Activated CD4-positive, alpha-beta T cell treated with anti-CD3 and anti-CD28 coated beads, Interleukin-2, amount 50 U/mL, for 16 hours (primary cell): ENCODE measurements at regions not wholly inside any gene's neighbourhood (a gene's known extent, or its start where the extent isn't known, plus 50 kb on each side); places are given as distances from the start of the nearest gene placed in this dataset.

Experiments
- DNase-seq: peaks from one replicate; pipeline ENCODE4 v3.0.0-alpha.2; 2020

- no peak for DNase-seq
These were observed 123.8 kb upstream of the RTL1 start for GRCh38 chr14:101027291-101027690.

- DNase-seq: no peak
These were observed 124.4 kb upstream of the RTL1 start for GRCh38 chr14:101027966-101028365.

- no peak for DNase-seq
These were observed 125.6 kb upstream of the RTL1 start for GRCh38 chr14:101028971-101029667.

GRCh38 chr14:101029668-101030290 is 126.3 kb upstream of the RTL1 start:
- DNase-seq: no peak

GRCh38 chr14:101030586-101030985 is 127.1 kb upstream of the RTL1 start:
- DNase-seq: no peak

GRCh38 chr14:101031186-101031585 is 127.7 kb upstream of the RTL1 start:
- no peak for DNase-seq

- no peak for DNase-seq
These were observed 128.2 kb upstream of the RTL1 start for GRCh38 chr14:101031721-101032120.

GRCh38 chr14:101032433-101032832 is 128.9 kb upstream of the RTL1 start:
- no peak for DNase-seq

GRCh38 chr14:101033006-101033405 is 129.5 kb upstream of the RTL1 start:
- no peak for DNase-seq

GRCh38 chr14:101033446-101034165 is 130.1 kb upstream of the RTL1 start:
- no peak for DNase-seq

GRCh38 chr14:101034986-101035385 is 131.5 kb upstream of the RTL1 start:
- DNase-seq: no peak

- no peak for DNase-seq
These were observed 132.1 kb upstream of the RTL1 start for GRCh38 chr14:101035466-101036225.

- no peak for DNase-seq
These were observed 133.7 kb upstream of the RTL1 start for GRCh38 chr14:101037021-101037817.

- DNase-seq: no peak
These were observed 135.7 kb upstream of the RTL1 start for GRCh38 chr14:101039031-101039754.

- no peak for DNase-seq
These were observed 136.2 kb upstream of the RTL1 start for GRCh38 chr14:101039755-101040138.

- no peak for DNase-seq
These were observed 137.3 kb upstream of the RTL1 start for GRCh38 chr14:101040538-101041442.

- no peak for DNase-seq
These were observed 140.4 kb upstream of the RTL1 start for GRCh38 chr14:101043891-101044290.

- no peak for DNase-seq
These were observed 141.2 kb upstream of the RTL1 start for GRCh38 chr14:101044741-101045140.

- DNase-seq: no peak
These were observed 142.0 kb upstream of the RTL1 start for GRCh38 chr14:101045511-101045910.

GRCh38 chr14:101046071-101046470 is 142.5 kb upstream of the RTL1 start:
- DNase-seq: no peak

GRCh38 chr14:101047326-101047725 is 143.8 kb upstream of the RTL1 start:
- DNase-seq: no peak
